Esophagus mucosa (tissue), 1 donor: ENCODE measurements at regions not wholly inside any gene's neighbourhood (a gene's known extent, or its start where the extent isn't known, plus 50 kb on each side); places are given as distances from the start of the nearest gene placed in this dataset.

Experiments
- ATAC-seq: fragments of 200-7000 bp; cut with Tn5 transposase; one replicate; pipeline ENCODE4 v1.9.1; 2020
- donor health status: DM: yes; HTN: yes; CAD: no.

- no peak for ATAC-seq
Observed at GRCh38 chr5:97405941-97406340, 222.9 kb upstream of the RIOK2 start.

GRCh38 chr5:97406946-97407676 is 224.1 kb upstream of the RIOK2 start:
- ATAC-seq, result no peak

GRCh38 chr5:97408331-97408730 is 225.3 kb upstream of the RIOK2 start:
- no peak for ATAC-seq

GRCh38 chr5:97412959-97413358 is 229.9 kb upstream of the RIOK2 start:
- ATAC-seq, result no peak

GRCh38 chr5:97417986-97418385 is 234.9 kb upstream of the RIOK2 start:
- ATAC-seq, result no peak

DNA sequence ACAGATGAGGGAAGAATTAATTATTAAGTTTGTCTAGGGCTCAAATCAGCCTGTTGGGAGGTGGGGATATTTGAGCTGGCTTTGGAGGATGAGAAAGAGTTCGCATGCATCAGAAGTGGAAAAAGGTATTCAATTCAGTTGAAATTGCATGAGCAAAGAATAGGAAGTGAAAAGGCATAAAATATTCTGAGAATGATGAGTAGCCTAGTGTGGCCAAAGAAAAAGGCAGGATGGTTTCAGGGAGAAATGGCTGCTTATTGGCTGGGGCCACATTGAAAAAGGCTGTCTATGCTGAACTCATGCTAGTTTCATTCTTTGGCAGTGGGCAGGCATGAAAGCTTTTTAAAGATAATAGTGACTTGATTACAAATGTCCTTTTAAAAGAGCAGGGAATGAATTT is 235.4 kb upstream of the RIOK2 start:
- no peak for ATAC-seq

GRCh38 chr5:97420646-97421045 is 237.6 kb upstream of the RIOK2 start:
- ATAC-seq, result no peak

GRCh38 chr5:97422678-97423077 is 239.6 kb upstream of the RIOK2 start:
- no peak for ATAC-seq

GRCh38 chr5:97425511-97425910 is 242.5 kb upstream of the RIOK2 start:
- ATAC-seq, result no peak

- no peak for ATAC-seq
Observed at GRCh38 chr5:97427235-97427634, 244.2 kb upstream of the RIOK2 start.

DNA sequence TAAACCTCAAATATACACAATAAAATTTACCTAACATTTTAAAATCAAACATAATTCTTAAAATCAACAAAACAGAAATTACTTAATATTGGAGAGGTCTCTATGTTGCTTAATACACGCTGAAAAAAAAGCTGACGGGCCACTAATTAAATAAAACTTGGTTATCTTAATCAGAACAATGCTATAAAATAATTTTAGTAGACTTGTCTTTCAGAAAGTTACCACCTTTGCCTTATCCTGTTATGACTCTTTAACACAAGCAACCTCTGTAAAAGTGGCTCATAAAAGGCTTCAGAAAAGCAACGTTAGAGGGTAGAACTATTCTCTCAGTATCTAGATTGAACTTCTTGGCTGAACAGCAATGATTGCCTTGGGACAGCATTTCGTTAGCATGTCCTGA is 251.0 kb upstream of the RIOK2 start:
- ATAC-seq, result no peak

- ATAC-seq, result no peak
Observed at GRCh38 chr5:97436405-97436804, 253.4 kb upstream of the RIOK2 start.

- no peak for ATAC-seq
Observed at GRCh38 chr5:97443740-97444139, 260.7 kb upstream of the RIOK2 start.

GRCh38 chr5:97449172-97449571 is 266.1 kb upstream of the RIOK2 start:
- no peak for ATAC-seq

DNA sequence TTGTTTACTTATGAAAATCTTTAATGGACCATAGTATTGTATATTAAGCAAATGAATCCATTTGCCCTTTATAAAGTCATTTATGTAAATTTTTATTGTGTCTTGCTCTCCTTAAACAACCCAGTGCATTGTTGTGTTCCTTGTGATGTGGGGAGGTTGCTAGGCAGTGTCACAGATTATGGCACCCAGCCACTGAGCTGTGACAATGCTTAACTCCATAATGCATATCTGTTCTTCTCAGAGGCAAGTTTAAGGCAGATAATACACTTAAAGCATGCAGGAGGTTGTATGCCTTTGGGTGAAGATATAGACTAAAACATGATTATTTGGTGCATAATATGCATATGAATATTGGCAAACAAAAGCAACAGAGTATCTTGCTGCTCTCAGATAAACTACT is 269.6 kb upstream of the RIOK2 start:
- no peak for ATAC-seq

DNA sequence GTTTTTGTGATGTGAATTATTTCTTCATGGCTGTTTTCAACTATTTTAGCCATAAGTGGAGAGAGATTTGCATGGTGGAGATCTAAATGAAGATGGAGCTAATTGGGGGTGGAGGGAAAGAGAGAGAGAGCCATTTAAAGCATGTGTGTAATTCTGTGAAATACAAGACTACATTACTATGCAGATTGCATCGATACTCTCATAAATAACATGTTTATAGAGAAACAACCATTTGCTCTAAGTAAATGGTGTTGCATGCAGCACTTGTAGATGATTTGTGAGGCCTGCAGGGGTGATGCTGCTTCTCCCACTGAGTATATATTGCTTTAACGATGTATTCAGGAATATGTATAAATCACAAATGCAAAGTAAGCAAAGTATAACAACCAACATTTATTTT is 270.2 kb upstream of the RIOK2 start:
- no peak for ATAC-seq

GRCh38 chr5:97454015-97454414 is 271.0 kb upstream of the RIOK2 start:
- no peak for ATAC-seq

DNA sequence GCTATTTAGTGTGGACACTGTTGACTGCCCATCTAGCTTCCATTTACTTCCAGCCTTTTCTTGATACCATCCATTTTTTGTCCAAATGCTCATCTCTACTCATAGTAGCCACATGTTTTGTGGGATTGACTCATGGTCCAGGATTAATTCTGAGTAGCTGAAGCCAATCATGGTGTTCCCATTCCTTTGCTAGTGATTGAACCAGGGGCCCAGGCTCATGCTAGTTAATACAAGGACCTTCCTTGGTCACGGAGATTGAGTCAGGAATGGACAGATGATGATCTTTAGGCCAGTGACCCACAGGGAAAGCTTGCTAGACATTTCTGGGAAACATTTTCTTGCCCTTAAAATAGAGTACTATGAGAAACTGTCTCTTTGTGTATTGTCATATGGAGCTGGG is 272.9 kb upstream of the RIOK2 start:
- no peak for ATAC-seq

DNA sequence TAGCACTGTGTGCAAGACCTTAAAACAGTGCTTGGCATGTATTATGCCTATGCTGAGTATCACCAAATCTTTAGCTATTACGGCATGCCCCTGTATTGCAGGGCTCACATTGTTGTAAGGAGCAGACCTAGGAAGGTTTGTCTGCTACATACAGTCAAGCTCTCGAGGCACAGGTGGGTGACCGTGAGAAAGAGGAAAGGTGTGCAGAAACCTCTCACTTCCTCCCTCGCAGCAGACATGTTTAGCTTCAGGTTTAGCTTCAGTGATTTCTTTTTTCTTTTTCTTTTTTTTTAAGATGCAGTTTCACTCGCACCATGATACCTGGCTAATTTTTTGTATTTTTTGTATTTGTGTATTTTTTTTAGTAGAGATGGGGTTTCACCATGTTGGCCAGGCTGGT is 275.8 kb upstream of the RIOK2 start:
- no peak for ATAC-seq

- no peak for ATAC-seq
Observed at GRCh38 chr5:97471951-97472350, 288.9 kb upstream of the RIOK2 start.

GRCh38 chr5:97475847-97476246 is 292.8 kb upstream of the RIOK2 start:
- no peak for ATAC-seq

GRCh38 chr5:97476852-97477534 is 293.9 kb upstream of the RIOK2 start:
- no peak for ATAC-seq

DNA sequence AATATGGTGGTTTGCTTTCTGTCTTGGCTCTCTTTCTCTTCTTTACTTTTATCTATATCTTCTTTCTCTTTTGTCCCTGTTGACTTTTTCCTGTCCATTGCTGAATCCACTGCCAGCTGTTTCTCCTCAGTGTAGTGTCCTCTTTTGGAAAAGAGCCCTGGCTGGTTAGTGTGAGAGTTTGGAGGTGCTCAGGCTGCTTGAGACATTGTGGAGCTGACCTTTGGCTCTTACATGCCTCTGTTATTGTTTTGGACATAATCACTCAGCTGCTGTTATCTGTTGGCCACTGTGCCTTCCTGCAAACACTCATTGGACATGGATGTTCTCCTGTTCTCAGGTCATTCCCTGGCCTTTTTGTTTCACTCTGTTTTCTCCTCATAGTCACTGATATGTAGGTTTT is 295.4 kb upstream of the RIOK2 start:
- no peak for ATAC-seq

DNA sequence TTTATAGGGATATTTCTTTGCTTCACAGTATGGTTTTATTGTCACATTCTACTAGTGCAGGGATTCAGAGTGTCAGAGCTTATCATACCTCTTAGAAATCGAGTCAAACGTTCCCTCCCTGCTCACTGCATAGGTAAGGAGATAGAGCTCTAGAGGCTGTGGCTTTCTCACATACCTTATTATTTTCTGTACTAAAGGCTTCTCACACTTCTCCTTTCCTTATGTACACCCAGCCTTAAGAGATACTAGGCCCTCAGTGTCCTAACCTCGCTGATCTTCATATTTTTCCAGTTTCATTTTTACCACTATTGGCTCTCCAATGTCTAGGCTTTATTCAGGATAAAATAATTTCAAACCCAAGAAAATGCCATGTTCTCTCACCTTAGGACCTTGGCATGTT is 297.3 kb upstream of the RIOK2 start:
- ATAC-seq, result no peak
